Lung microvascular endothelial cell (primary cell): ENCODE measurements at regions not wholly inside any gene's neighbourhood (a gene's known extent, or its start where the extent isn't known, plus 50 kb on each side); places are given as distances from the start of the nearest gene placed in this dataset.
A peak's percentile ranks its signal among the peaks of the same experiment; 100 is the strongest.
"Not testable (repeated sequence)": the region's sequence is repeated elsewhere in the genome, so short reads cannot be mapped to it uniquely, and the experiment has no call there.

Experiments
- DNase-seq, 2 donors: peaks; one replicate each; pipeline versions ENCODE4 v3.0.0 to v3.0.0-alpha.2; 2010; ENCODE audit warnings: low read depth in 2 of 2

DNA sequence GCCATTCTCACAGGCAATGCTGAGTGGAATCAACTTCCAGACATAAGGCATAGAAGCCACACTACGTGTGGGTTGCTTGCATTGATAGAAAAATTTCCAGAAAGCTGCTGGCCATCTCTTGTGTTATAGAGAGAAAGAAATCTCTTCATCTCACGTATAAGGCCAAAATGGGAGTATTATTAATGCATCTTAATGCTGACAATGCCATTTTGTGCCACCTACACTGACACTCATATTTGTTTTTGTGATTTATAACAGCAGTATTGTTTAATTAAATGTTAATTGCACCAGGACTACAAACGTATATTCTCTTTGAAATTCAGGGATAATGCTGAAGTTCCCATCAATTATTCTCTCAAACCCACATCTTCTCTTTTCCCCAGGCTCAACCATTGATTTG is 56.1 kb upstream of the TMEM132D start:
- DNase-seq, result no peak

DNA sequence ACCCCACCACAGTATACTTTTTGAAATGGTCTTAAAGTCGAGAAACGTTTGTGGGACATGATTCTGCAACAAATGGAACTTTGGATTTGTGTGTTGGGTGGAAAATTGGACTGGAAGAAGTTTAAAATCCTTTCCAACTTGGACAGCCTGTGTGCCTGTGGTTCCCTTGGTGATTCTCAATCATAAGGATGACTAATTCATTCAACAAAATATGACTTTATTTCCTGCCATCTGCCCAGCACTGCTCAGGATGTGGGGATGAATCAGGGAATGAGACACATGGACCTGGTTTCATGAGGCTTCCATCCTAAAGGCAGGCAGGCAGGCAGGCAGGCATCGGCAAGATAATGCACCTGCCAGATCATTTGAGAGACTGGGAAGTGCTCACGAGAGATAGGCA is 57.3 kb upstream of the TMEM132D start:
- peak in 1 of 2 donors; percentile 10 for DNase-seq

DNA sequence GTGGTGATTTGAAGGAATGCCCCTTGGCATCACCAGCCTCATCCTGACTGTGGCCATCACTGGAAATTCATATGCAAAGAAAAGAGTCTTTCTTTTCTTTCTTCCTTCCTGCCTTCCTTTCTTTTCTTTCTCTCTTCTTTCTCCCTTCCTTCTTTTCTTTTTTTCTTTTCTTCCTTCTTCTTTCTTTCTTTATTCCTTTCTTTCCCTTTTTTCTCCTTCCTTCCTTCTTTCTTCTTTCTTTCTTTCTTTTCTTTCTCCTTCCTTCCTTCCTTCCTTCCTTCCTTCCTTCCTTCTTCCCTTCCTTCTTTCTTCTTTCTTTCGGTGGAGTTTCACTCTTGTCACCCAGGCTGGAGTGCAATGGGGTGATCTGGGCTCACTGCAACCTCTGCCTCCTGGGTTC is 58.0 kb upstream of the TMEM132D start:
- no peak for DNase-seq

DNA sequence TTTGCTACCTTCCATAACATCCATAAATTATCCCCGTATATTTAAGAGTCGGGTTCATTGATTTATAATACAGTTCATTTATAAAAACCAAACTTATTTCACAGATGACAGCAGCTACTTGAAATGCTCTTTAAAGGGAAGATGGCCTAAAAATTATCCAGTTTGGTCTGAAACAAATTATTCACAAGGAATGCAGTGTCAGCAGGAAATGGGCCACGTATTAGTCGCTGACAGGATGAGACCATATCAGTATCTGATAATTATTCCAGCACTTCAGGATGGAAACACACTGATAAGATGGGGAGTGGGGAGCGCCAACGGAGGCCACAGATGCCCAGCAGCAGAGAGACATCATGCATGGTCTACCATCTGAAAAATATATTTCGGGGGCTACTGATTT is 60.5 kb upstream of the TMEM132D start:
- no peak for DNase-seq

DNA sequence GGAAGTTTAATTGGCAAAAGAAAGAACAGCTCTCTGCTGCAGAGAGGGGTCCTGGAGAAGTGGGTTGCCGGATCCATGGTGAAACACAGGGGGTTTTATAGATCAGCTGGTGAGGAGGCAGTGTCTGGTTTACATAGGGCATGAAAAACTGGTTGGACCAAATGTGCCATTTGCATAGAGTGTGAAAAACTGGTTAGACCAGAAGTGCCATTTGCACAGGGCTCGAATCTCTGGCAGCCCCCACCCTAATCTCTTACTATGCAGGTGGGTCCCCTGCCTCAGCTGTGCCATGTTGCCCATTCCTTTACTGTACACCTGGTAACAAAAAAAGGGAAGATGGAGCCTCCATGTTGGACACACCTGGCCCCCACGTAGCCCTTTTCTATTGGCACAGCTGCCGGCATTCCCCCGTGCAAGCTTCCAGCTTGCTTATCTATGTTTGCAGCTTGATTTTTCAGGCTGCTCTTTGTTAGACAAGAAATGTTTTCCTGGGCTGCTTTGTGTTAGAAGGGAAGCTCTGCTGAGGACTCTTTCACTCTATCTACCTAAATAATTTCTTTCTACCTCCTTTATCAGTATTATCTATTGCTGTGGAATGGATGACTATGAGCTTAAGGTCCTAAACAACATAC is 61.1 kb upstream of the TMEM132D start:
- DNase-seq, result no peak

DNA sequence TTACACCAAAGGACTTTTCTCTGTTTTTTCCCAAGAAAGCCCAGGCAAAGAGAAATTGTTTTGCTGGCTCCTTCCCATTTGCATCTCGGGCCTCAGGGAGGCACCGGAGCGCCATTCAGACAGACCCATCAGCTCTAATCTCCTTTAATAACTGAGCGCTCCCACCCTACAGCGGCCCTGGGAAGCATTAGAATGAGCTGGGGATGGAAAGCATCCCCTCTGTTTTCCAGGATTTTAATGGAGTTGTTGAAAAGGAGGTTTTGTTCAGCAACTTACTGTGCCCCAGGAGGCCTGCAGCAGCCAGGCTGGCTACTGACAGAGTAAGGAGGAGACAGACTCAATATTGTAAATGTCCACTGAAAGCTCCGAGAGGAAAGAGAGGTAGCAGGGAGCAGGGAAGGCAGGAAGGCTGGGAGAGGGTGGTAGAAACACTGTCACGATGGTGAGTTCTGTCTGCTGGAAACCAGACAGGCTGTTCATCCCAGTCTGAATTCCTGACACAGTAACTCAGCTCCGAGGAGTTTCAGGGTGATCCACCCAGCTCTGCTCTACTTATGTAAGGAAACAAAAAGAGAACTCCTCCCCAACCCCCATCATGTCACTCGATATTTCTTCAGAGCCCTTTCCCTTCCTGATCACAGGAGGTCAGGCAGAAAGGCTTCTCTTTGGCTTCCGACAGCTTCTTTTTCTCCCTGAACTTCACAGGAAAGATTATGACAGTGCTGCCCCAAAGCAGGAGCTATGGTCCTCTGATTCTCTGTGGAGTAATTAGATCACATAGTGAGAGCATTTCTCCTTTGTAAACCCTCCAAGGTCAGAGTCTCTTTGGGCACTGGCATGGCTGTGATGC is 62.5 kb upstream of the TMEM132D start:
- DNase-seq, result no peak

DNA sequence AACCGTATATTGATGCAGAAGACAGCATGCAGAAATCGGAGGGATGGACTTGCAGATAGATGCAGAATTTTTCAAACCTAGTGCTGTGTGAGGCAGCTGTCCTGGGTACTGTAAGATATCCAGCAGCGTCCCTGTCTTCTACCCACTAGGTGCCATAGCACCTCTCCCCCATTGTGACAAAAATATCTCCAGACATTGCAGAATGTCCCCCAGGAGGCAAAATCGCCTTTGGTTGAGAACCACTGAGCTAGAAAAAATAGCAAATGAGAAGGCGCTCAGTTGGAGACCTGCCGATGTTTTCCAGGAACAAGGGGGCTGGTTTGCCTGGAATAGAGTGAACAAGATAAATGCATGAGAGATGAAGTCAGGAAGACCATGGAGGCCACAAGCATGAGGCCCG is 67.9 kb upstream of the TMEM132D start:
- no peak for DNase-seq

DNA sequence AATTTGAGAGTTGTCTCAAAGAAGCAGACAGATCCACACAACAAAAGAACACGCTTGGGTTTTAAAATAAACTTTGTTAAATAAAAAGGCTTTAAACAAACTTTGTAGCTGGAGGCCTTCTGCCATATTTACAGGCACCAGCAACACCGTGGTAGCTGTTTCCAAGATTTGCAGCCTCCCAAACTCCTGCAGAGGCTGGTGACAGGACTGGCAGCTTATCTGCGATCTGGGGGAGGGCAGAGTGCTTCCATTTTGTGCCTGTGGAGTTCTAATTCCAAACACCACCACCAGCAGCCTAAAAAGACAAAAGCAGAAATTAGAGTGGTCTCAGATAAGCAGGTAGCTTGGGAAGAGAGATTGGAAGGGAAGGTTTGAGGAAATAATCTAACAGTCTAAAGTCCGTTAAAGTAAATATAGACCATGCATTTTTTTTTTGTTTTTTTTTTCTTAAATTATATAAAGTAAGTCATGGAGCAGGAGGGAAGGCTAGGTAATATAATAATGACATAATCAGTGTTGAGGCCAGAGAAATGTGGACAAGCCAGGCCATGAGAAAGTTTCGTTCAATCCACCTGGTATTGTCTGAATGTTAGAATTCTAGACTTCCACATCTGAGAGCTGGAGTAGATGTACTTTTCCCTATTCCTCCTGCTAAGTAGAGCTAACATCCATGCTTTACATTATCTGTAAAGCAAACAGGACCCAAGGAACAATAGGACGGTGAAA is 69.6 kb upstream of the TMEM132D start:
- no peak for DNase-seq

DNA sequence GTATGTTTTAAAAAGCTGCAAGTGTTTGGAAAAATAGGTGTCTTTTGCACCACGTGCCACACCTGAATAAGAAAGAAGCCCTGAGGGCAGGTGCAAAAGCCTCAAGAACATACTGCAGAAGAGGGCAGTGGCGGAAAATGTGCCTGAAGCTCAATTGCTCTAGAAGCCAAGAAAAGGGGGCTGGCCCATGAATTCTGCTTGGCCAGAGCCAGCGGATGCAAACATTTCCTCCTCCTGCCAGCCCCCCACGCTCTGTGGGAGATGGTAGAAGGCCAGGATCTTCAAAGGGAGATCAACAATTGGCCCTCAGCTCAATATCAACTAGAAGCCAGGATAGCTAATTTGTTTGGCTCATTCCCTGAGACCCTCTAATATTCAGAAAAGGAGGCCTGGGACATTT is 80.3 kb upstream of the TMEM132D start:
- no peak for DNase-seq

DNA sequence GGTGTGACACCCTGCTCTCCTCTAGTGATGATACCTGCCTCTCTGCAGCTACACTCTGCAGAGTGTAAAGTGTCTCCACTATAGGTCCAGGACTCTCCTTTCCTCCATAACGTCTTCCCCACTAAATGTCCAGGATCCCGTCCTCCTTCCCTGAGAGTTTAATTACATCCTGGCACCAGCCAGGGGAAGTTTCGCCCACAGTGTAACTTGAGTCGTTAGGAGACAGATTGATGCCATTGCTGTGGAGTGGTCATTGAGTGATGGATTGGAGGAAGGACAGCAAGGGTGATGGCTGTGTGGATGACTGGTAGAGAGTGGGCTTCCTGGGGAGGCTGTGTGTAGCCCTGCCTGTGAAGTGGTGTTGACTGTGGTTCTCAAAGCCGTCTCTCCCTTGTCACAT is 84.0 kb upstream of the TMEM132D start:
- DNase-seq, result no peak

DNA sequence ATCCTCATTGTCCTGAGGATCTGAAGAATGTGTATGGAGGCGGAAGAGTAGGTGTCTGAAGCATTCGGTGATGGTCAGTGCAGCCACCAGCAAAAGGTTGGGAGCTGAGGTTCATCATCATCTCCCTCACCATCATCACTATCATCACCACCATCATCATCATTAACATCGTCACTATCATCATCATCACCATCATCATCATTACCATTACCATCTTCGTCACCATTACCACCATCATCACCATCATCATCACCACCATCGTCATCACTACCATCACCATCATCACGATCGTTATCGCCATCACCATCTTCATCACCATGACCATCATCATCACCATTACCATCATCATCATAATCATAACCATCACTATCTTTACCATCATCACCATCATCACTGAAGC is 90.8 kb upstream of the TMEM132D start:
- no peak for DNase-seq

DNA sequence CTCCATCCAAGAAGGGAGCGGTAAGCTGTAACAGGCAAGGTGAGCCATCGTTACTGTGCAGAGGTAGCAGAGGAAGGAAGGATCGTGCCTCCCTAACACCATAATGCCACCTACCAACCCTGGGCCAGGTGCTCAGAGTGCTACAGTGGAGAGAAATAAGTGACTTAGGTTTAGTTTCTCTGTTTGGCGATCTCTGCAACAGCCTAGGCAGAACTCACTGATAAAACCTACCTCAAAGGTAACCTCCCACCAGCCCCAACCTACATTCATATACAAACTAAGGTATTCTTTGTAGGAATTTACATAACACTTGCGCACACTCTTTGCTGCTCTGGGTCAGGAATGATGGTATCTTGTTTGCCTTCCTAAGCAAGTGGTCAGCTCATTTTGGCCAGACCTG is 93.4 kb upstream of the TMEM132D start:
- DNase-seq, result no peak

DNA sequence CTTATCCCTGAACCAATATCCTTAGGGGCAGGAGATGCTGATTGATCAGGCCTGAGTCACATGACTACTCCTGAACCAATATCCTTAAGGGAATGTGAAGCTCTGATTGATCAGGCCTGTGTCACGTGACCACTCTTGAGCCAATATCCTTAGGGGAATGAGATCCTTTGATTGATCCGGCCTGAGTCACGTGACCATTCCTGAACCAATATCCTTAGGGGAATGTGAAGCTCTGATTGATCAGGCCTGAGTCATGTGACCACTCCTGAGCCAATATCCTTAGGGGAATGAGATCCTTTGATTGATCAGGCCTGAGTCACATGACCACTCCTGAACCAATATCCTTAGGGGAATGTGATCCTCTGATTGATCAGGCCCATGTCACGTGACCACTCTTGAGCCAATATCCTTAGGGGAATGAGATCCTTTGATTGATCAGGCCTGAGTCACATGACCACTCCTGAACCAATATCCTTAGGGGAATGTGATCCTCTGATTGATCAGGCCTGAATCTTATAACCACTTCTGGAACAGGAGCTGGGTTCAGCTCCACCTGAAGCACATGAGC is 100.6 kb upstream of the TMEM132D start:
- not testable (repeated sequence) for DNase-seq

DNA sequence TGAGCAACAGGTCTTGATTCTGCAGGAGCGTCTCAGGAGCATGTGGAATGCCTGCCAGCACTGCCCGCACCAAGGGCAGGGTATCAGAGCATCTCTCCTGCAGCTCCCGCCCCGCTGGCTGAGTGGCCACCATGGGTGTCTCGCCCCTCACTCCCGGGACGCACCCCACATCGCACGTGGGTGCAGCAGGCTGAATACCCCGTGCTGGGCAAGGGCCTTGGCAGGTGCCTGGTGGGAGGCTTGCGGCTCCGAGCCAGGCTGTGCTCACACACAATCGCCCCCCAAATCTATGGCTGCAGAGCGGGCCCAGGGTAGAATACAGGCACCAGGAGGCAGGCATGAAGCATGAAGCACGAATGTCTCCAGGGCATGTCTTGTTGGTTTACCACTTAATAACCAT is 103.9 kb upstream of the TMEM132D start:
- DNase-seq, result no peak

DNA sequence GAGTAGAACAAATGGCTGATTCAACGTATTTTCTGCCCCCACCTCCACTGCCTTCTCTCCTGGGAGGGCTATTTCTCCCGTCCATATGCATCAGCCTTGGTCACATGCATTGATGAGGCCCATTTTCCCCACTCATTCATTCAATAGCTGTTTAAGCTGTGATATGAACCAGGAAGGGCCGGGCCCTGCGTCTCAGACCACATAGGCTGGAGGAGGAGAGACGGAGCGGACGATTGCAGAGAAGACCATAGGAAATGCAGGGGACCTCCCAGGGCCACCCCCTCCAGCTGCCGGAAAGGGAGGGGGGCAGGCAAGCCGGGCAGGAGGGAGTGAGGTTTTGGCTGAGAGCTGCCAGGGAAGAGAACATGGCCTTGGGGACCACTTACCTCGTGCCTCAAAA is 104.4 kb upstream of the TMEM132D start:
- no peak for DNase-seq

DNA sequence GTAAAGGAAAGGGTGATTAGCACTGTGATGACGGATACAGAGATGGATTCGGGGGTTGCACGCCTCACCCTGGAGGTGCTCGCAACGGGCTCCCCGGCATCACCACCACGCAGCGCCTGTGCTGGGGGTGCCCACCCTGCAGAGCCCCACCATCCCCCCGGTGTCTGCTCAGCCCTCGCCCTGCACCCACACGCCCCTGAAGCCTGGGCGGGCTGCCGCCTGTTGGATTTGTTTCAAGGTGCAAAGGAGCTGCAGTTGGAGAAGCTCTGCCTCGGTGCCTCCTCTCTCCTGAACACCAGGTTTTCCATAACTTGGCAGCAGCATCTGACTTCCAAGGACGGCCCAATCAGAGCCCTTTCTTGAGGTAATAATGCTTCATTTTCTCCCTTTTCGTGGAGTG is 106.1 kb upstream of the TMEM132D start:
- no peak for DNase-seq

DNA sequence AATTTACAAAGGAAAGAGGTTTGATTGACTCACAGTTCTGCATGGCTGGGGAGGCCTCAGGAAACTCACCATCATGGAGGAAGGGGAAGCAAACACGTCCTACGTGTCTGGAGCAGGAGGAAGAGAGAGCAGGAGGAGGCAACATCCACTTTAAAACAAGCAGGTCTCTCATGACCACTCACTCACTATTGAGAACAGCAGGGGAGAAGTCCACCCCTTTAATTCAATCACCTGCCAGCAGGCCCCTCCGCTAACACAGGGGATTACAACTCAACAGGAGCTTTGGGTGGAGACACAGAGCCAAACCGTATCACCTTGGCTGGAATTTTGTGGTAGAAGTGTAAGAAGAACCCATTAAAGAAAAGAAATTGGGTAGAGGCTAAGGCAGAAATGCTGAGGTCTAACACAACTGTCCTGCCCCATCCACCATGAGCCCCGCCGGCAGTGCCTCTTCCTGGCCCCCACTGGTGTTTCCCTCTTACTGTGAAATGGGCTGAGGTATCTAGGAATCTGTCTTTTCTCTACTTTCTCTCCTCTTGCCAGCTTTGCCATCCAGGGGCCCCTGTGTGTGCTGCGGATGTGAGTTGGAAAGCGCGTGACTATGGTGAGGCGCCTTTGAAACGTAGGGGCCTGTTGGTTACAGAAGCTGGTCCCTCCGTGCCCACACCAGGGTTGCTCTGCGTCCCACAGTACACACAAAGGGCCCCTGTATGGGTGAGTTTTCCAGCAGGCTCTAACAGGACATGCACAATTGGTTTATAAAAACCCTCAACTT is 108.0 kb upstream of the TMEM132D start:
- no peak for DNase-seq

DNA sequence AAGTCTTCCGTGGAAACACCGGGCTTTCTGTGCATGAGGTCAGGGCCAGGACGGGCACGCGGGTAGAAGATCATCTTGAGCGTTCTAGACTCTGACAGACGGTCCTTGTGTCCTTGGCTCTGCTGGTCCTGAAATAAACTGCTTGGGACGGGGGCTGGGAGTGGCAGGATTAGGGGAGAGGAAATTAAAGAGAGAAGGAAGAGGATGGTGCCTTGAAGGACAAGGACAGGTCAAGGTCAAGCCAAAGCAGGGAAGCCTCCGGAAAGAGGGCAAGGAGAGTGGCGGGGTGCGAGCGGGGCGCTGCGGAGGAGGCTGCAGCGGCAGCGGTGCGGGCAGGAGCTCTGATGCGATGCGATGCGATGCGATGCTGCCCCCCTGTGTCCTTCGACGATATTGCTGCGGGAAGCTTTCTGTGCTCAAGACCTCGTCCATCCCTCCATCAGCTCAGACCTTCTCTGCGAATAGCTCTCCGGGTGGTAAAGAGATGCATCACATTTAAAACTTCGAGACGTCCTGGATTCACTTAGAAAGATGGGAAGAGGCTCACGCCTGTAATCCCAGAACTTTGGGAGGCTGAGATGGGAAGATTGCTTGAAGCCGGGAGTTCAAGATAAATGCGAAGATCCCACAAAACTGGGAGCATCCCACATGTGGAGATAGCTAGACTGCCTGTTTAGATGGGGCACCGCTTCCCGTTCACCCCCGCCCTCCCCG is 110.1 kb upstream of the TMEM132D start:
- DNase-seq, result peak; percentile 61 to 62

DNA sequence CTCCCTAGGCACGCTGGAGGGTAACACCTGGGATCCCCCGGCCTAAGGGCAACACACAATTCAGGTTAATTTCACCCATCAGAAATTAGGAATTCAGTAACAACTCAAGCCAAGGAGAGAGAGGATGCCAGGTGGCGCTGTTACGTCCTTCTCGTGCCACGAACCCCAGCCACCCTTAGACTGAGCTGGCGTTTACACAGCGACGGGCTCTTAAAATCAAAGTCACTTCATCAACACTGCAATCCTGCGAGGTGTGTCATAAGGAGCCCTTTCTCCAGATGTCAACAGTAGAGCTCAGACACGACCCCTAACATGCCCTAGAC is 110.6 kb upstream of the TMEM132D start:
- no peak for DNase-seq

DNA sequence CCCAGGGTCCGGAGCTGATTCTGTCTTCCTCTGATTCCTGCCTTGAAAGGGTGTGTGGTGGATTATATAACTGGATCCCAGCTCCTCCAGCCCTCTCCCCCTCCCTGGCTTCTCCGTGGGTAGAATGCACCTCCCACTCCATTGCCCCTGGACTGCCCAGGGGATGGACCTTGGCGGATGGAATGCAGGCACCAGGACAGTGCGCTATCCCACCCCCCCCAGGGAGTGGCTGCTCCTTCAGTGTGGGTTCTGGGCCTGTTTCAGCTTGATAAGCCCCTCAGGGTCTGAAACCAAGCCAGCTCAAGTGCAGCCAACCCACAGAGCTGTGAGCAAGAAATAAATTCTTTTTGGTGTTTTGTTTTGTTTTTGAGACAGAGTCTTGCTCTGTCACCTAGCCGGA is 112.4 kb upstream of the TMEM132D start:
- DNase-seq, result no peak

DNA sequence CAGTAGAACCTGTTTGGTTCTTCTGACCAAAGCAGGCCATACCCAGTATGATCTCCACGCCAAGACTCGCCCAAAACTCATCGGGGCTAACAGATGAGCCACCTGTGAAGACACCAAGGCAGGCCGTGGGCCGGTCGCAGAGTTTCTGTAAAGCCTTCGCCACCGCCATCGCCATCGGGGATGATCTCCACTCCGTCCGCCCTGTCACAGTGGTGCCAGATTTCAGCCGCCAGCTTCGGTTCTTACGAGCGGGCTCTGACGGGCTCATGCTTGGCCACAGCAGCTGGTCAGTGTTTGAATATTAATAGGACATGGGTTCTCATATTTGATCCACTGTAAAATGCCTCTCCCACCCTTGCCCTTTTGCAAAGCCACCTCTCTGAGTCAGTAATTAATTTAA is 113.2 kb upstream of the TMEM132D start:
- no peak for DNase-seq
